Upper lobe of left lung (tissue), 6 donors: ENCODE measurements at regions not wholly inside any gene's neighbourhood (a gene's known extent, or its start where the extent isn't known, plus 50 kb on each side); places are given as distances from the start of the nearest gene placed in this dataset.

ENCODE experiments used
- ATAC-seq, 2 donors: fragments of 200-7000 bp; cut with Tn5 transposase; one replicate each; pipeline ENCODE4 v1.9.1; 2022; ENCODE audit warnings: mild to moderate bottlenecking in 2 of 2, moderate library complexity in 2 of 2; ENCODE audit not compliant: low FRiP score in 2 of 2
- DNase-seq, 2 donors: peaks; one replicate each; pipeline ENCODE4 v3.0.0-alpha.2; 2019 to 2020
- H3K27ac ChIP-seq, 4 donors: fragments of 200-600 bp; sonication (generic); one replicate each; pipeline ENCODE4 v1.5.1; 2016 to 2019
- H3K27me3 ChIP-seq, 4 donors: fragments of 200-600 bp; sonication (generic); one replicate each; pipeline ENCODE4 v1.5.1; 2017 to 2019
- H3K36me3 ChIP-seq, 4 donors: fragments of 200-600 bp; sonication (generic); one replicate each; pipeline ENCODE4 v1.5.1; 2016 to 2019
- H3K4me1 ChIP-seq, 4 donors: fragments of 200-600 bp; sonication (generic); one replicate each; pipeline ENCODE4 v1.5.1; 2018 to 2019
- H3K4me3 ChIP-seq, 4 donors: fragments of 200-600 bp; sonication (generic); one replicate each; pipeline ENCODE4 v1.5.1; 2017 to 2019; ENCODE audit warnings: mild to moderate bottlenecking in 2 of 4, moderate library complexity in 1 of 4
- H3K9me3 ChIP-seq, 4 donors: fragments of 200-600 bp; sonication (generic); one replicate each; pipeline ENCODE4 v1.5.1; 2018 to 2019
- CTCF ChIP-seq, 6 experiments: fragments of 450-650 bp in 4 of 6; fragments of 200-600 bp in 2 of 6; sonication (generic) in 2 of 6; IDR thresholded peaks; one replicate each; pipeline ENCODE4 v1.5.1; 2016 to 2019; ENCODE audit warnings: antibody characterized with exemption in 6 of 6
- EP300 ChIP-seq, 4 donors: sonication (generic); formaldehyde crosslinking; IDR thresholded peaks; one replicate each; pipeline ENCODE4 v1.5.1; 2017; ENCODE audit warnings: antibody characterized with exemption in 4 of 4, control low read depth in 2 of 4
- POLR2A ChIP-seq, 4 donors: fragments of 450-650 bp; IDR thresholded peaks; one replicate each; pipeline ENCODE4 v1.5.1; 2016 to 2017; ENCODE audit warnings: antibody characterized with exemption in 4 of 4, mild to moderate bottlenecking in 2 of 4
- POLR2AphosphoS5 ChIP-seq, 2 donors: sonication (generic); formaldehyde crosslinking; IDR thresholded peaks; one replicate each; pipeline ENCODE4 v1.5.1; 2017; ENCODE audit warnings: antibody characterized with exemption in 2 of 2
- WGBS, 2 donors: methylation state at CpG; one replicate each; pipeline ENCODE4 v1.1.5; 2017 to 2018; 5-methylcytosine and 5-hydroxymethylcytosine counted together
- donor health status: DM: no; HTN: no; CAD: no; lungs with moderate emphysema.
- donor health status: DM: no; HTN: yes; CAD: no; lungs with severe emphysema.

- 61 to 69% methylated on average over 5 of the region's 5 CpGs for WGBS, 2 donors
- H3K27me3 ChIP-seq, result no peaks in the 10 kb centered on the region
- H3K4me1 ChIP-seq, result peaks cover 23 to 29% (median 26%) of the 10 kb centered on the region in 4 donors
- TF ChIP-seq EP300 (IDR thresholded peaks at IDR 0.05) (no peak), CTCF (IDR thresholded peaks at IDR 0.05) (no peak)
- ATAC-seq (no peak), DNase-seq (no peak)
- no peaks in the 10 kb centered on the region for H3K36me3 ChIP-seq
- no peak overlapping the region for H3K27ac ChIP-seq
- no peaks in the 10 kb centered on the region for H3K9me3 ChIP-seq
- H3K4me3 ChIP-seq, result no peak overlapping the region
These were observed 258.3 kb upstream of the ZPLD1 start for GRCh38 chr3:102176333-102177050.

- Histone ChIP-seq H3K27me3 (no peaks in the 10 kb centered on the region), H3K36me3 (no peaks in the 10 kb centered on the region), H3K27ac (no peak overlapping the region), H3K9me3 (no peaks in the 10 kb centered on the region), H3K4me1 (peaks cover 31 to 37% (median 33%) of the 10 kb centered on the region in 4 donors), H3K4me3 (no peak overlapping the region)
- no peak for DNase-seq
- TF ChIP-seq CTCF (IDR thresholded peaks at IDR 0.05) (no peak), EP300 (IDR thresholded peaks at IDR 0.05) (no peak), POLR2AphosphoS5 (IDR thresholded peaks at IDR 0.05) (no peak), POLR2A (IDR thresholded peaks at IDR 0.05) (no peak)
- no peak for ATAC-seq
- WGBS, 2 donors, result 78 to 82% methylated on average over 11 of the region's 11 CpGs
These were observed 257.6 kb upstream of the ZPLD1 start for GRCh38 chr3:102177075-102177755.

- TF ChIP-seq EP300 (IDR thresholded peaks at IDR 0.05) (no peak), POLR2AphosphoS5 (IDR thresholded peaks at IDR 0.05) (no peak), POLR2A (IDR thresholded peaks at IDR 0.05) (no peak), CTCF (IDR thresholded peaks at IDR 0.05) (no peak)
- Histone ChIP-seq H3K27ac (peak overlapping the region in 2 of 4 donors; percentile 60 to 80), H3K4me3 (no peak overlapping the region), H3K9me3 (no peaks in the 10 kb centered on the region), H3K27me3 (no peaks in the 10 kb centered on the region), H3K36me3 (no peaks in the 10 kb centered on the region), H3K4me1 (peaks cover 34 to 46% (median 41%) of the 10 kb centered on the region in 4 donors)
- DNase-seq, result no peak
- no peak for ATAC-seq
These were observed 256.0 kb upstream of the ZPLD1 start for GRCh38 chr3:102178817-102179216.

- no peak for TF ChIP-seq POLR2AphosphoS5 (IDR thresholded peaks at IDR 0.05)
- TF ChIP-seq CTCF (IDR thresholded peaks at IDR 0.05), result no peak
- TF ChIP-seq POLR2A (IDR thresholded peaks at IDR 0.05), result no peak
- no peak for TF ChIP-seq EP300 (IDR thresholded peaks at IDR 0.05)
- 17 to 21% methylated on average over 6 of the region's 6 CpGs for WGBS, 2 donors
- Histone ChIP-seq H3K27ac (peak overlapping the region; percentile 54 to 80 (median 58)), H3K4me1 (peaks cover 34 to 50% (median 41%) of the 10 kb centered on the region in 4 donors), H3K9me3 (no peaks in the 10 kb centered on the region), H3K36me3 (no peaks in the 10 kb centered on the region), H3K4me3 (peak overlapping the region in 1 of 4 donors; percentile 21), H3K27me3 (no peaks in the 10 kb centered on the region)
- ATAC-seq (peak in 1 of 2 donors; percentile 1), DNase-seq (no peak)
These were observed 255.3 kb upstream of the ZPLD1 start for GRCh38 chr3:102179326-102180177.
